Limb (tissue), 2 donors: ENCODE measurements at regions not wholly inside any gene's neighbourhood (a gene's known extent, or its start where the extent isn't known, plus 50 kb on each side); places are given as distances from the start of the nearest gene placed in this dataset.

Experiments used
- DNase-seq, 2 donors: peaks; one replicate each; pipeline ENCODE4 v3.0.0-alpha.2; 2016; ENCODE audit errors: extremely low spot score in 2 of 2

DNA sequence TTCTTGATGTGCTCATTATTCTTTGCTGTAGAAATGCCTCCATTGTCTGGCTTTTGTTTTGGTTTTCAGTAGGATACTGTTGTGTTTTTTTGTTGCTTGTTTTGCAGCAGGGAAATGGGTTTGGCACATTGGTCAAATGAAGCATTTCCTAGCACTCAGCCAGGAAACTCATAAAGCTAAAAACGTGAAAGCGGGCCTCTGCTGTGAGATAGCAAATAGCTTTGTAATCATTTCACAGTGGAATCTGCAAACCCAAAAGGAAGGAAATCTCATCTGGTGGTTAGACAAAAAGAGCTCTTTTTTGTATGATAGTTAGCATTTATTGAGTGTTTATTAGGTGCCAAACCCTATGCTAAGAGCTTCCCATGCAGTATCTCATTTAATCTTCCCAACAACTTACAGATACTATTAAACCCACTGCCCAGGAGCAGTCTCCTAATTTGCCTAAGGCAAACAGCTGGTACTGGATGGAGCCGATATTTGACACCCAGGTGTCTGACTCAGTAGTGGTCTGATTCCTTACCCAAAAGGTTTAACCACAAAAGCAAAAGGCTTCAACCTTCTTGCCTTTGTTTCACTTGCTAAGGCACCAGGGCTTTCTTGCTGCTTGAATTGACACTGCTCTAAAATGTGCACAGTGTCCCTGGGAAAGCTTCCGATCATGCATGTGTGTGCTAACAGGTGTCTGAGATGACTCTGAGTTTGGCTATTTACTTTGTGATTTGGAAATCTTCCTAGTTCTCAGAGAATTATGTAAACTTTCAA is 527.9 kb upstream of the MDFIC2 start:
- no peak for DNase-seq

DNA sequence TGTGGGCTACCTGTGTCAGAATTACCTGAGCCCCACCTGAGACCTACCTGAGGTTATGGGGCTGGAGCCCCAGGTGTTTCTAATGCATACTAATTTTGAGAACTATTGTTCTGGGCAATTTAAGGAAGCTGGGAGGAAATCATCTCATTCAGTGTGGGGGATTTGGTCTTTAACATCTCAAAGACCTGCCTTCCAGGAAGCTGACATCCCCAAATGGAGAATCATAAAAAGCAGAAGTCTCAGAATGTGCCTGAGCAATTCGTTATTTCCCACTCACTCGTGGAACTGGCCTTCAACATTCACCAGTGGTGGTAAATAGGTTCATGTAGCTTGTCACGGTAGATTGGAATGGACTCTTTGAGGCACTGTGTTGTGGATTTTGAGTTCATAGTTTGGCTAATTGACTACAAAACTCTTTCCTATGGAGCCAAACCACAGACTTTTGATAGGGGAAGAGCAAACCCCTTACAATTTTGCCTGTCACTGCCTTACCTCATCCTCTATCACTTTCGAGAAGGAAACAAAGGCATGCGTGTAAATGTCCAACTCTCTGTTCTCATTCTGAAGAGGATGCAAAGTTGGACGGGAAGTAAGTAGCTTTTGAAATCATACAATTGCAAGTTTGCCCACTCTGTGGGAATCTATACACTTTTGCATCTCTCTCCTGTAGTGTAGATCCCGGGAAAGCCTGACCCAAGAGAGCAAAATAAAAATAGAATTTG is 521.0 kb upstream of the MDFIC2 start:
- no peak for DNase-seq

DNA sequence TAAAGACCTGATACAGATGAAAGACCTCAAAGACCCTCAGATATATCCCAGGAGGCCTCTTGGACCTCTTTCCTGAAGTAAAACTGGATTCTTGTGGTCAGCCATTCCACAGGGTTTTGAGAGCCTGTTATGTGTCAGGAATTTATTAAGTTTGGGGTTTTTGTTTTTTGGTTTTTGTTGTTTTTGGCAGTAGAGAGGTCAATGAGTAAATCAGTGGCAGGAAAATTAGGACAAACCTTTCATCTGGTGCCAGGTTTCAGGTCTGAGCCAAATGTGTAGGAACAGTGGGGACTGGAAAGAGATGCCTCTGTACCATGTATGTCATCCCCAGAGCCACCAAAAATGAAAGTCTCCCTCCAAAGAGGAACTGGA is 520.4 kb upstream of the MDFIC2 start:
- DNase-seq: no peak

DNA sequence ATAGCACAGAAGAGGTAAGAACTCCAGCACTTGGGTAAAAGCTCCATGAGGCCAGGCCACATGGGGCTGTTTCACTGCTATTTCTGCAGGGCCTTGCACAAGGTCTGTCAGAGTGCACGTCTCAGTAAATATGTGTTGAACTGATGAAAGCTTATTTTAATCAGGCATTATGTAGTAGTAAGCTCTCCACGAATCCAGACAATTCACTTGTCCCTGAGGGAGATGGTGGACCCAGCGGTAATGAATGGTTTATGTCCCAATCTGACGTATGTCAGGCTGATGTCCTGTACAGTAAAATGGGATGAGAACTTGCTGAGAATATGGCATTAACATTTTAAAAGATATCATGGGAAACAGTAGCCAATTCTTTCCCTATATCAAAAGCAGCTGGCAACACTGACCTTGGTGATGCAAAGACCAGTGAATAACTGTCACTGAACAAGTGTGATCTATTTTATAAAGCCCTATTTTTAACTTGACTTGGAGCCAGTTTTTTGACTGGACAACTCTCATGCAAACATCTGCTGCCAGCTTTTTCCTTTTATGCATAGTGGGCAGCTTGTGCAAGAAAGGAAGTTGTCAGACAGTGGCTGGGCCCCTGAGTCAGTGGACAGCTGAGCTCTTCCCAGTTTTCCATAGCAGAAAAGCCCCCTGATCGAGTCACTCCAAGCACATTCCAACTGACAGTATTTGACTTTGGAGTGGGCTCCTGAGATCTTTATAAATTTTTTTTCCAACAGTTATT is 519.8 kb upstream of the MDFIC2 start:
- DNase-seq: peak in 1 of 2 donors; percentile 54

DNA sequence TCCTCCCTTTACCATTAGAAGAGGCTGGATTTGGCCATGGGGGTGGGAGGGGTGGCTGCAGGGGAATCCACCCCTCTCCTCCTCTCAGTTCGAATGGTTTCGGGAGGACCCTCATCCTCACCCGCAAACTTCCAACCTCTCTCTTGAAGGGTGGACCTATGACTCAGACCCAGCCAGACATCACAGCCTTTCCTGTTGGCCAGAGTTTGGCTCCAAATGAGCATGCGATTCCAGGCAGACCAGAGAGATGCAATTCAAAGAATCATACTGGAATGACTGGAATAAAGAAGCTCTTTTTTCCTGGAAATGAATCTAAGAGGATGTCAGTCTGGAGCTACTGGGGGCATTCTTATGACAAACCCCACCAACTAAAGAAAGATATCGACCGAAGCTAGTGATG is 516.7 kb upstream of the MDFIC2 start:
- no peak for DNase-seq

DNA sequence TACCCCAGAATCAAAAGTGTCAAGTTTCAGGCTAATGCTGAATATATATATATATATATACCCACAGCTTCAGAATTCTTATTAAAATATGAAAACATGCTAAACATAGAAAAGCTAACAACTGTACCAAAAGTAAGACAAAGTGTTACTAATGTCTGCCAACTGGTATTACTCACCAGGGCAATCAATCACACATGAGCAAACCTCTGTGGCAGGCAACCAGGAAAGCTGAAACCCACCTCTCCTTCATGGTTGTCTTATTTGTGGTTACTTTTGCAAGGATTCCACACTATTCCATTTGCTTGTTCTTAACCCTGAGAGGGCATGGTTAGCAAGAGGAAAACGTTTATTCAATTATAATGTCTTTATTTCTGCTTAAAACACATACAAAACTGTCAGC is 512.3 kb upstream of the MDFIC2 start:
- peak in 1 of 2 donors; percentile 69 for DNase-seq

DNA sequence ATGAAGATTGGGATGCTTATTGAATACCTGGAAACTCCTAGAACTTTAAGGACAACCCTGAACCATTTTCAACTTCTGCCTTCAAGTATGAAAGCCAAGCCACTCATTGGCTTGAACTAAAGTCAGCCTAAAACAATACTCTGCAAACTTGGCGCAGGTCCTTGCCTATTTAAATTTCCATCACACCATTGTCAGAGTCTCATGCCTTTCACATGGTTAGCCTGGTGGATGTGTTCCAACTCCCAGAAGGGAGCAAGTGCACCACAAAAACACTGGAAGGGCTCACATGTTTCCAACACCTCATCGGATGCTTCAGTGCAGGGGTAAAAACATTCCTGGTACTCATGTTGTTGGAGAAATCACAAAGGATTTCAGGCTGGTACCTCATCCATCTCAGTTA is 511.6 kb upstream of the MDFIC2 start:
- DNase-seq: peak; percentile 24 to 47

DNA sequence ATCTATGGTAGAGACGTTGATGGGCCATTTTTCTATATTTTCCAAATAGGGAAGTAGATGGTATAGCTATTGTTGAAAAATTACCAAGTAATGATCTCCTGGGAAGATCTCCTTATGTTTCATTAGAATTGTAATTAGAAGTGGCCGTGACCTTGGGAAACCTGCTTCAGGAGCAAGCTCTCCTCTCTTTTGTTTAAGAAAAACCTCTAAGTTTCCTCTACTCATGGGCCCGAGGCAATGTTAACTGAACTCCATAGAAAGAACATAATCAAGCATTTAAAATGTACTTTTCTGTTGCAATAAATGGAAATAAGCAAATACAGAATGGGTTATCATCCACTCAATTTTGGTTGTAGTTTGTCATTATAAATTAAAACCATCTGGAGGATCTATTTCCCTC is 511.2 kb upstream of the MDFIC2 start:
- DNase-seq: no peak

DNA sequence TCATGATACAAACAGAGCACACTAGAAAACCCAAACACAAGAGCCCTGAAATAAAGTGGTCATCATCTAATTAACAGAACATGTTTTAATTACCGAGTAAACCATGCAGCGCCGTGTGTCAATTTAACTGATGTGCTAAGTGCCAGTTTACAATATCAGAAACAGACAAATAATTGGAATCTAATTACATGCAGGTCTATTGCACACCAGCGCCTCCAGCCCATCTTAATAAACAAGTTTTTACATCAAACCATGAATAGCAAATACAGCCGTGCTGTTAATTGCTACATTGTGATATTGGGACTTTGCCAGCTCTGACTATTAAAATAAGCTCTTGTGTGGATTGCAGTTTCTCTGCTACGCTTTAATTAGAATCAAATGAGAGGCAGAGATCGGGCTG is 510.2 kb upstream of the MDFIC2 start:
- no peak for DNase-seq

DNA sequence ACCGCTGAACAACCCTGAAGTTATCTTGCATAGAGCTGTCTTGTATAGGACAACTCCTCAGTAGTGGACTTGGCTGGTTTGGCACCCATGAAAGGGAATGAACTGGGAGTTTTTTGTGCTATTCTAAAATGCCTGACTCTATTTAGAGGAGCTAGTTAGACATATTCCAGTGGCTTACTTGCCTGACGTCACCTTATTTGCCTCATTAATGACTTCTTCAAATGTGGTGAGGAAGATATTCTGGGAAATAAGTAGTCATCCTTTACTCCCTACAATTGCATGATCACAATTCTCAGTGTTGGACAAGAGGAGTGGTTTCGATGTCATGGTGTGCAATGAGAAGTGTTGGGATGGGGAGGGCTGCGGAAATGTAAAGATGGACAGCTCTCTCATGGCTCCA is 509.2 kb upstream of the MDFIC2 start:
- no peak for DNase-seq

DNA sequence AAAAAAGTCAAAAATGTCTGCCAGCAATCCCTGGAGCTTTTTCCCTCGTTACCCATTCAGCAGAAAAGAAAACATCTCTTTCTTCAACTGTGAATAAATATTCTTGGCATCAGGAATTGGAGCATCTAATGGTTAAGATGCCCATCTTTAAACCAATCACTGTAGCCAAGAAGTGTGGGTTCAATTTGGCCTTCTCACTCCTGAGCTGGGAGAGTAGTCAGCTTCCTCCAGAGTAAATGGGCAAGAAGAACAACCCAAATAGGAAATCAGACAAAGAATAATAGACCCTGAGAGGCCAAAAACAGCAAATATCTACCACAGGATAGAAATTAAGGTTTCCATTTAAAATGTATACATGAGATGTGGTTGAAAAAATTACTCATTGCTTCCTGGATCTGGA is 508.0 kb upstream of the MDFIC2 start:
- DNase-seq: no peak

DNA sequence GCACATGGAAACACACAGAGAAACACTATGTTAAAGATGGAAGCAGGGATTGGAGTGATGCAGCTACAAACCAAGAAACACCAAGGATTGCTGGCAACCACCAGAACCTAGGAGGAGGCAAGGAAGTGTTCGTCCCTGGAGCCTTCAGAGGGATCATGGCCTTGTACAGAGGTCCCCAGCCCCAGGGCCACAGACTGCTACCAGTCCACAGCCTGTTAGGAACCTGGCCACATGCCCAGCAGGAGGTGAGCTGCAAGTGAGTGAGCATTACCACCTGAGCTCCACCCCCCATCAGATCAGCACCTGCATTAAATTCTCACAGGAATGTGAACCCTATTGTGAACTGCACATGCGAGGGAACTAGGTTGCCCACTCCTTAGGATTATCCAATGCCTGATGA is 505.7 kb upstream of the MDFIC2 start:
- DNase-seq: no peak

DNA sequence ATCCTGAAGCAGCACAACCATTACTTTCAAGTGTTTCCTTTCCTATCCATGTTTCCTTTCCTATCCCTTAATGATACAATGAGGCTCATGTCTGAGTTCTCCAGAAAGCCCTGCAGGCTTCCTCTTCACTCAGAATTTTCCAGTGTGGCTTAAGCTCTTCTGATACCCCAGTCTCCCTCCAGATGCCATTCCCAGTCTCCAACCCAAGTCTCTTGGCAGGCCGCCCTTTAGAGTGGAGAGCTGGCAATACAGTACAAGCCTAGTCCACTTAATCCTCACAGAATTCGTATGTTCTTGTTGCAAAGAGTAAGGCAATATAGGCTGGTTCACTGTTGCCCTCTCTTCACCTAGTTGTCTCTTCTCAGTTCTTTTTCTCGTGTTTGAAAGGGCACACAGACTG is 503.9 kb upstream of the MDFIC2 start:
- DNase-seq: no peak

DNA sequence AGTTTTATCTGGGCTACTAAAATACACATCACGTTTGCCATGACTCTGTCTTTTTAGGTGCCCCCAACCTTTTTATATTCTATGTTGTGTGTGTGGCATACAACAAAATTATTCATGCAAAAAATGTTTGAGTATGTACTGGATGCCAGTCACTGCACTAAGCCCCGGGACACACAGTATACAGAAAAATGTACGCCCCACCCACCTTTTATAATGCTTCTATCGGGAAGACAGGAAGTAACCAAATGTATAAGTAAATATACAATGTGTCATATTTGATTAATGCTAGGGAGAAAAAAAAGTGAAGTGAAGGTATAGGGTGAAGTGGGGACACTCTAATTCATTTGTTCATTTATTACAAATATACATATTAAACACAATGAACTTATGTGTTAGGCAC is 503.4 kb upstream of the MDFIC2 start:
- no peak for DNase-seq

DNA sequence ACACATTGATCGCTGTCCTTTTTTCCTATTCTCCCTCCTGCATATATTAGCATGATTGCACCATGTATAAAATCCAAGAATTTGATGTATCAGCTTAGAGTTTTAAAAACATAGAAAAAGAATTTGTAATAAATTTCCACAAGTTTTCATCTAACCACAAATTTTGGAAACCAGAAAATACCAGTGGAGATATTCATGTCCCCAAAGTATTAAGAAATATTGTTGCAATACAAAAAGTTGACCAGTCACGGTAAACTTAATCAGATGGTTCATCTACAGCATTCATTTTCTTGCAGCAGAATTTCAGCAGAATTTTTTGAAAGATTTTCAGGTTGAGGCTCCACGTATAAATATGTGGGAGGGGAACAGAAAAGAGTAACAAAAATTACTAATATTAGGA is 500.9 kb upstream of the MDFIC2 start:
- DNase-seq: no peak

DNA sequence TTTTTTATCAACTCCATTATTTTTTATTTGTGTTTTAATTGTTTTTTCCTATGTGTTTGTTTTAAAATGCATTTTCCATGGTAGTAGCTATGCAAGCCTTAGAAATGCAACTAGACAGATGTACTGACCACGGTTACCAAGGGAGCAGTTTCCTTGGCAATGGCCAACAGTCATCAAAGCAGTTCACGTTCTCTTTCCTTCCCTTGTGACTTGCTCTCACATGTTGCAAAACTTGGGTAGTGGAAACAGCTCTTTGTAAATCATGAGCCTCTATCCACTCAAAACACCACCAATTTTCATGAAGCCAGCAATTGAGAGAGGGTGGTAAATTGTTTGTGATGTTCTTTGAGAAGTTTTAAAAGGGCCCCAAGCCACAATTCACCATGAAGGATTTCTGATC is 499.4 kb upstream of the MDFIC2 start:
- peak in 1 of 2 donors; percentile 32 for DNase-seq

DNA sequence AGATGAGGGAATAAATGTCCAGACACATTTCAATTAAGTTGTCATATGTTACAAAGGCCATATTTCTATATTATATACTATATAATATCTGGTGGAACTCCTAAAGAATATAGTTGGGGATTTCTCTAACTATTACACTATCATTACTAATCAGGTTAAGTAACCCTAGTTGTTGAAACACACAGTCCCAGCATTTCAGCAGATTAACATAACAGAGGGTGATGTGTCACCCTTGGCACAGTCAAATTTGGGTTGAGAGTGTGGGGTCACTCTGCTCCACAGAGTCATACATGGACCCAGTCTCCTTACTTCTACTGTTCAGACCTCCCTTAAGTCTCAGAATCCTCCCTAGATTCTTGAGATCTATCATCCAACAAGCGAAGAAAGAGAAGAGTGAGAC is 496.4 kb upstream of the MDFIC2 start:
- no peak for DNase-seq

DNA sequence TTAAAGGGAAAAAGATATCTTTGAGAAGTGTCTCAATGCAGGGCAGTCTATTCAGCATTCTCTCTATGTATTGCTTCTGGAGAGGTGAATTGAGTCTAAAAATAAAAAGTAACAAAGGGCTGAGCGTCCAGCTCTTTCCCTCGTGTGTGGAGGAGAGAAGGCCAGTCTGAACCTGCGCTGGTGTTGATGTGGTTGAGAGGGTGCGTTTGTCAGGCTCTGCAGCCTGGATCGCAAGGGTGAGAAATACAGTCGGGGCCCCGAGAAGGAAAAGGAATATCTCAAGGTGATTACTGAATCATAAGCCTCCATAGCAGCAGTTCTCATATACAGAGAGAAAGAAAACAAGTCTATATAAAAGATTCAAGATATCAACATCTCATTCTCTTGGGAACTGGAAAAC is 494.1 kb upstream of the MDFIC2 start:
- no peak for DNase-seq

DNA sequence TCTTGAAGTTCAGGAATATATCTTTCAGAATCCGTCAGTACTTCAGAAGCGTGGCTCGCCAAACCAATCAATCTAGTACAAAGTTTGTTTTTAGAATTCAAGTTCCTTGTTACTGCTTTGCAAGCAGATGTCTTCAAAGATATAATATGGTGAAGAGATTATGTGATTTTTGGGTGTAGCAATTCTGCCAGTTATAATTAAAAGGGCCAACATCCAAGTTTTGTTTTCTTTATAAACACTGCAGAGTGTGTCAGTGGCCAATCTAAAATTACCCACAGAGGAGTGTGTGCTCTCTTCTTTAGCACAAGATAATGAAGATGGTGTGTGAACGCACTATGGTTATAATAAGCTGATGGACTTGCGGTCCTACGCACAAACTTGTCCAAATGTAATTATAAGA is 493.6 kb upstream of the MDFIC2 start:
- no peak for DNase-seq

DNA sequence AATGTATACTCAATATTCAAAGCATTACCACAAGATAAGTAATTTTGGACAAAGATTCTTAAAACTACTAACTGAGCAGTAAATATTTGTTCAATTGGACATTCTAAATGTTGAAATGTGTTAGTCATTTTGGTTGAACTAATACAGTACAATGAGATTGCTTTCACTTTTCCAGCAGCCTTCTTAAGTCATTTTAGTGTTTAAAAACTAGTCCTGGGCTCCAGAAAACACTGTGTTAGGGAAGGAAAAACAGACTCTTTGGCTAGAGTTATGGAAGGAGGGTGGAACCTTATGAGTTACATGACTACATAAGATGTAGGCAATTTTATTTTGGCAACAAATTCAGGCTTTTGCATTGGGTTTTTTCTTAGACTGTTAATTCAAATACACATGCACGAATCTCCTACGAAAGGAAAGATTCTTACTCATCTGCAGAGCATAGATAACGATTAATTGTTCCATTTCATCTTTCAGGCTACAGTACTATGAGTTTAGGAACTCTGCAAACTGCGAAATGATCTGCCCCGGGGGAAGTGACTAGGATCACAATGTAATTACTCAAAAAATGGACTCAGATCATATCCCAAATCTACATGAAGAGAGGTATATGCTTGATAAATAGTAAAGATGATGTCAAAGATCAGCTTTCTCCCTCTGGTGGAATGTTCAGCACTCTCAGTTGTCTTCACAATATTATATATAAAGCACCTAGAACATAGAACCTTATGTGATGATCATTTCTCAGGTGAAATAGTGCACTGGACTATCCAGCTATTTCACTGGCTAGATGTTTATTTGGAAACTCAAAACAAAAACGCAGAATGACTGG is 492.8 kb upstream of the MDFIC2 start:
- DNase-seq: peak in 1 of 2 donors; percentile 53

DNA sequence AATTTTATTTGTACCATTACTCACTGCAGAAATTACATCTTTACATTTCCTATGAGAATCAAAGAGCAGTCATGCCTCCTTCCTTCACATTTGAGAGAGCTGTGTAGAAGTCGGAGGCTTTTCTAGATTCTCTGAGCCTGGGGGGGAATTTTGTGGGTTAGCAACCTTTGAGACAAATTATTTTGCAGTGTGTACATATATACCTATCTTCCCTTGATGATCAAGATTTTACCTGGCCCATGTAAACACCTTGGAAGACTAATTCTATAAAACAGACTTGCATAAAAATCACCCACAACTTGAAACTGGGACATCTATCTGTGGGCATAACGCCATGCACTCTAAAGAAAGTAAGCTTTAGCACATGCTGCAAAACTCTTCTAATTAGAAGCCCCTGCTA is 491.5 kb upstream of the MDFIC2 start:
- DNase-seq: no peak

DNA sequence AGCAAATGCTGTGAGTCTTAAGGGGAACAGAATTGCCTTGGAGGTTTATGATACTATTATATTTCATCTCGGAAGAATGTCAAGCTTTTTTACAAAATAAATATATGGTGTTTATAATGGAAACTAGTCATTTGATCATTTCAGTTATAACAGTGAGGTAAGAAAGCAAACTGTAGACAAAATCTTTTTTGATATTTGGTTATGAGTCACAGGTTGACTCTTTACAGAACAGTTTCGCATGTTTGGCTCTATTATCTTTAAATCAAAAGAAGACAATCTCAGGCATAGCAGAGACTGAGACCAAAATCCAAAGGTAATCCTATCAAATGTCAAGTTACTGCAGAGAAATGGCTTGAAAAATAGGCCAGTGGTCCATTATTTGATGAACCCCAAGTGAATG is 490.9 kb upstream of the MDFIC2 start:
- DNase-seq: no peak
